ENCODE measurements at regions not wholly inside any gene's neighbourhood (a gene's known extent, or its start where the extent isn't known, plus 50 kb on each side); places are given as distances from the start of the nearest gene placed in this dataset.

- TF ChIP-seq CTCF (optimal IDR thresholded peaks at IDR 0.05 in 1 of 3, IDR thresholded peaks at IDR 0.05 in 1 of 3, conservative IDR thresholded peaks at IDR 0.05 in 1 of 3; ENCODE audit: extremely low read depth in 1 of 3, insufficient read depth in 2 of 3, low read length in 3 of 3) = no peak
- TF ChIP-seq EZH2 (IDR thresholded peaks at IDR 0.05; ENCODE audit: low read length) = no peak
These were observed 248.5 kb downstream of the DUSP6 start for GRCh38 chr12:89103831-89104230.
